ENCODE measurements at regions not wholly inside any gene's neighbourhood (a gene's known extent, or its start where the extent isn't known, plus 50 kb on each side); places are given as distances from the start of the nearest gene placed in this dataset.
"Not testable (repeated sequence)": the region's sequence is repeated elsewhere in the genome, so short reads cannot be mapped to it uniquely, and the experiment has no call there.

GRCh38 chr4:141455651-141456050, 180.7 kb upstream of the IL15 start:
- no peak for DNase-seq (ENCODE audit: low read depth in 2 of 2, low spot score in 1 of 2)

GRCh38 chr4:141457653-141458052, 178.7 kb upstream of the IL15 start:
- no peak for DNase-seq (ENCODE audit: low read depth in 2 of 2, low spot score in 1 of 2)

GRCh38 chr4:141458501-141458900, 177.9 kb upstream of the IL15 start:
- DNase-seq (ENCODE audit: low read depth in 2 of 2, low spot score in 1 of 2) = no peak

- DNase-seq (ENCODE audit: low read depth in 2 of 2, low spot score in 1 of 2) = no peak
These were observed 177.4 kb upstream of the IL15 start for GRCh38 chr4:141459020-141459419.

- DNase-seq (ENCODE audit: low read depth in 2 of 2, low spot score in 1 of 2) = no peak
These were observed 174.0 kb upstream of the IL15 start for GRCh38 chr4:141462361-141462760.

- DNase-seq (ENCODE audit: low read depth in 2 of 2, low spot score in 1 of 2) = no peak
These were observed 172.7 kb upstream of the IL15 start for GRCh38 chr4:141463678-141464077.

- no peak for DNase-seq (ENCODE audit: low read depth in 2 of 2, low spot score in 1 of 2)
These were observed 172.0 kb upstream of the IL15 start for GRCh38 chr4:141464366-141464765.

GRCh38 chr4:141465171-141465570, 171.2 kb upstream of the IL15 start:
- DNase-seq (ENCODE audit: low read depth in 2 of 2, low spot score in 1 of 2) = no peak

- no peak for DNase-seq (ENCODE audit: low read depth in 2 of 2, low spot score in 1 of 2)
These were observed 169.2 kb upstream of the IL15 start for GRCh38 chr4:141467225-141467624.

- DNase-seq (ENCODE audit: low read depth in 2 of 2, low spot score in 1 of 2) = no peak
These were observed 167.0 kb upstream of the IL15 start for GRCh38 chr4:141469392-141469791.

- DNase-seq (ENCODE audit: low read depth in 2 of 2, low spot score in 1 of 2) = no peak
These were observed 163.3 kb upstream of the IL15 start for GRCh38 chr4:141473026-141473540.

- no peak for DNase-seq (ENCODE audit: low read depth in 2 of 2, low spot score in 1 of 2)
These were observed 162.4 kb upstream of the IL15 start for GRCh38 chr4:141473952-141474351.

- no peak for DNase-seq (ENCODE audit: low read depth in 2 of 2, low spot score in 1 of 2)
These were observed 155.4 kb upstream of the IL15 start for GRCh38 chr4:141480950-141481349.

GRCh38 chr4:141484298-141484697, 152.1 kb upstream of the IL15 start:
- not testable (repeated sequence) for DNase-seq (ENCODE audit: low read depth in 2 of 2, low spot score in 1 of 2)

GRCh38 chr4:141486375-141486997, 149.9 kb upstream of the IL15 start:
- DNase-seq (ENCODE audit: low read depth in 2 of 2, low spot score in 1 of 2) = no peak

- no peak for DNase-seq (ENCODE audit: low read depth in 2 of 2, low spot score in 1 of 2)
These were observed 138.8 kb upstream of the IL15 start for GRCh38 chr4:141497627-141498026.

GRCh38 chr4:141499261-141499853, 137.0 kb upstream of the IL15 start:
- no peak for DNase-seq (ENCODE audit: low read depth in 2 of 2, low spot score in 1 of 2)

- no peak for DNase-seq (ENCODE audit: low read depth in 2 of 2, low spot score in 1 of 2)
These were observed 135.0 kb upstream of the IL15 start for GRCh38 chr4:141501395-141501794.

GRCh38 chr4:141501931-141502330, 134.5 kb upstream of the IL15 start:
- DNase-seq (ENCODE audit: low read depth in 2 of 2, low spot score in 1 of 2) = no peak

GRCh38 chr4:141502755-141503154, 133.6 kb upstream of the IL15 start:
- DNase-seq (ENCODE audit: low read depth in 2 of 2, low spot score in 1 of 2) = no peak

- no peak for DNase-seq (ENCODE audit: low read depth in 2 of 2, low spot score in 1 of 2)
These were observed 133.1 kb upstream of the IL15 start for GRCh38 chr4:141503260-141503659.

- DNase-seq (ENCODE audit: low read depth in 2 of 2, low spot score in 1 of 2) = no peak
These were observed 125.3 kb upstream of the IL15 start for GRCh38 chr4:141511055-141511454.

GRCh38 chr4:141513866-141514265, 122.5 kb upstream of the IL15 start:
- no peak for DNase-seq (ENCODE audit: low read depth in 2 of 2, low spot score in 1 of 2)

Data from stimulated activated CD8-positive, alpha-beta memory T cell treated with anti-CD3 and anti-CD28 coated beads, Interleukin-4, amount 100 ng/mL, for 1 hour (primary cell).